A549 (cell line): ENCODE measurements at regions not wholly inside any gene's neighbourhood (a gene's known extent, or its start where the extent isn't known, plus 50 kb on each side); places are given as distances from the start of the nearest gene placed in this dataset.
"Not testable (repeated sequence)": the region's sequence is repeated elsewhere in the genome, so short reads cannot be mapped to it uniquely, and the experiment has no call there.

ENCODE experiments used
- ATAC-seq, 2 experiments: fragments of 200-7000 bp in 1 of 2; fragments of >200 bp in 1 of 2; cut with Nextera tagmentation in 1 of 2; cut with Tn5 transposase in 1 of 2; 3 replicates each; pipeline versions ENCODE4 v1.8.0 to v1.9.1; 2018 to 2020; ENCODE audit warnings: mild to moderate bottlenecking in 1 of 2, moderate library complexity in 1 of 2
- CTCF ChIA-PET: fragments of 300-600 bp; sonication (Branson Sonifier 250); formaldehyde crosslinking; extraction: SDS; loops from one replicate; lab custom pipeline; 2021; ENCODE audit warnings: antibody characterized with exemption, inconsistent platforms; lab: Yijun Ruan, JAX
- POLR2A ChIA-PET: fragments of 350-600 bp; formaldehyde crosslinking; extraction: SDS; loops from one replicate; lab custom pipeline; 2021; ENCODE audit warnings: antibody characterized with exemption, inconsistent platforms; lab: Yijun Ruan, JAX
- DNase-seq, 2 experiments: peaks; one replicate each; pipeline versions ENCODE4 v3.0.0 to v3.0.0-alpha.2; 2011 to 2016; ENCODE audit warnings: low read depth in 1 of 2, low spot score in 1 of 2
- FAIRE-seq: peaks from 2 replicates; lab custom pipeline; 2011; peaks lifted over from hg19 to GRCh38; lab: Jason Lieb, UNC
- H3K27ac ChIP-seq, 2 experiments: fragments of >200 bp; sonication (Bioruptor Twin); formaldehyde crosslinking; 3 replicates each; pipeline ENCODE4 v1.5.1; 2016 to 2017
- H3K4me1 ChIP-seq: fragments of >200 bp; sonication (Bioruptor Twin); formaldehyde crosslinking; 3 replicates; pipeline ENCODE4 v1.6.1; 2016
- H3K4me2 ChIP-seq: fragments of >200 bp; sonication (Bioruptor Twin); formaldehyde crosslinking; 3 replicates; pipeline ENCODE4 v1.6.1; 2016
- H3K4me3 ChIP-seq: fragments of >200 bp; sonication (Bioruptor Twin); formaldehyde crosslinking; 3 replicates; pipeline ENCODE4 v1.5.1; 2016
- H3K9me3 ChIP-seq: fragments of >200 bp; sonication (Bioruptor Twin); formaldehyde crosslinking; 3 replicates; pipeline ENCODE4 v1.6.1; 2016
- WGBS: methylation state at CpG from one replicate; pipeline ENCODE4 v1.1.6; 2017; ENCODE audit errors: missing lambda C conversion rate; 5-methylcytosine and 5-hydroxymethylcytosine counted together

- CTCF ChIA-PET, DNase-seq, H3K9me3 ChIP-seq, H3K4me1 ChIP-seq, H3K4me2 ChIP-seq, POLR2A ChIA-PET, H3K27ac ChIP-seq, H3K4me3 ChIP-seq, FAIRE-seq, ATAC-seq: not testable (repeated sequence)
- WGBS = 81% methylated on average over 19 of the region's 23 CpGs
Measured at GRCh38 chr7:35092961-35093360, 55.7 kb upstream of the DPY19L1 start.
